PFSK-1 (cell line): ENCODE measurements at regions not wholly inside any gene's neighbourhood (a gene's known extent, or its start where the extent isn't known, plus 50 kb on each side); places are given as distances from the start of the nearest gene placed in this dataset.

Experiments used
- FOXP2 ChIP-seq: optimal IDR thresholded peaks from 2 replicates; pipeline ENCODE3; 2011; ENCODE audit warnings: borderline replicate concordance, control low read depth, inconsistent platforms; ENCODE audit not compliant: insufficient read depth; ENCODE audit errors: extremely low read length, extremely low read depth
- POLR2AphosphoS5 ChIP-seq: IDR thresholded peaks from 2 replicates; pipeline ENCODE4 v1.6.1; 2012; ENCODE audit warnings: low read depth, mild to moderate bottlenecking, control low read depth, low read length, moderate library complexity
- SIN3A ChIP-seq: IDR thresholded peaks from 2 replicates; pipeline ENCODE4 v1.6.1; 2012; ENCODE audit warnings: mild to moderate bottlenecking, low read length, moderate library complexity, borderline replicate concordance; ENCODE audit not compliant: insufficient read depth
- TAF1 ChIP-seq: IDR thresholded peaks from 2 replicates; pipeline ENCODE4 v1.6.1; 2012; ENCODE audit warnings: low read length, control low read depth, borderline replicate concordance; ENCODE audit not compliant: insufficient read depth
- TF ChIP-seq, protein P1 (sequence below), 2 experiments: IDR thresholded peaks; 2 replicates each; pipeline versions ENCODE4 v1.6.1 to v1.8.0; 2011 to 2012; ENCODE audit warnings: low read depth in 2 of 2, low read length in 2 of 2, control low read depth in 1 of 2, inconsistent platforms in 1 of 2, mild to moderate bottlenecking in 1 of 2, moderate library complexity in 1 of 2; ENCODE audit not compliant: insufficient read depth in 1 of 2

DNA sequence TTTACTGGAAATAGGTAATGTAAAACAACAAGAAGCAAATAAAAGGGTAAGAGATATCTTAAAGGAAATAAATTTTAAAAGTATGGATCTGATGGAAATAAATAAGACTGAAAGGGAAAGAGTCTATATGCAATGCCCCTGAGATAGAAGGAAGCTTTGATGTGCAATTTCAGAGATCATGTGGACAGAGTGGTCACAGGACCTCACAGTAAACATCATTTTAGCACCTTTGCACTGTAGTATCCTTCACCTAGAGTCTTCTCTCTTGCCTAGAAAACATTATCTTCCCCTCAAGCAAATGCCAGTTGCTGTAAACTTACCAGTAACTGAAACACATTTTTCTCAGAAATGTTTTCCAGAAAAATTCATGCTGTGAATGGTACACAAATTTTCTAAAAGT, 1621.3 kb upstream of the TMEFF2 start:
- TF ChIP-seq FOXP2 (no peak), SIN3A (no peak), POLR2AphosphoS5 (no peak), TAF1 (no peak)
- TF ChIP-seq, protein P1, sequence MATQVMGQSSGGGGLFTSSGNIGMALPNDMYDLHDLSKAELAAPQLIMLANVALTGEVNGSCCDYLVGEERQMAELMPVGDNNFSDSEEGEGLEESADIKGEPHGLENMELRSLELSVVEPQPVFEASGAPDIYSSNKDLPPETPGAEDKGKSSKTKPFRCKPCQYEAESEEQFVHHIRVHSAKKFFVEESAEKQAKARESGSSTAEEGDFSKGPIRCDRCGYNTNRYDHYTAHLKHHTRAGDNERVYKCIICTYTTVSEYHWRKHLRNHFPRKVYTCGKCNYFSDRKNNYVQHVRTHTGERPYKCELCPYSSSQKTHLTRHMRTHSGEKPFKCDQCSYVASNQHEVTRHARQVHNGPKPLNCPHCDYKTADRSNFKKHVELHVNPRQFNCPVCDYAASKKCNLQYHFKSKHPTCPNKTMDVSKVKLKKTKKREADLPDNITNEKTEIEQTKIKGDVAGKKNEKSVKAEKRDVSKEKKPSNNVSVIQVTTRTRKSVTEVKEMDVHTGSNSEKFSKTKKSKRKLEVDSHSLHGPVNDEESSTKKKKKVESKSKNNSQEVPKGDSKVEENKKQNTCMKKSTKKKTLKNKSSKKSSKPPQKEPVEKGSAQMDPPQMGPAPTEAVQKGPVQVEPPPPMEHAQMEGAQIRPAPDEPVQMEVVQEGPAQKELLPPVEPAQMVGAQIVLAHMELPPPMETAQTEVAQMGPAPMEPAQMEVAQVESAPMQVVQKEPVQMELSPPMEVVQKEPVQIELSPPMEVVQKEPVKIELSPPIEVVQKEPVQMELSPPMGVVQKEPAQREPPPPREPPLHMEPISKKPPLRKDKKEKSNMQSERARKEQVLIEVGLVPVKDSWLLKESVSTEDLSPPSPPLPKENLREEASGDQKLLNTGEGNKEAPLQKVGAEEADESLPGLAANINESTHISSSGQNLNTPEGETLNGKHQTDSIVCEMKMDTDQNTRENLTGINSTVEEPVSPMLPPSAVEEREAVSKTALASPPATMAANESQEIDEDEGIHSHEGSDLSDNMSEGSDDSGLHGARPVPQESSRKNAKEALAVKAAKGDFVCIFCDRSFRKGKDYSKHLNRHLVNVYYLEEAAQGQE (IDR thresholded peaks at IDR 0.05; ENCODE audit: insufficient read depth in 1 of 2, low read depth in 2 of 2, low read length in 2 of 2) = no peak

- no peak for TF ChIP-seq FOXP2
- no peak for TF ChIP-seq SIN3A
- no peak for TF ChIP-seq POLR2AphosphoS5
- TF ChIP-seq TAF1 = no peak
- TF ChIP-seq, protein P1 (IDR thresholded peaks at IDR 0.05; ENCODE audit: insufficient read depth in 1 of 2, low read depth in 2 of 2, low read length in 2 of 2) = no peak
These were observed 1615.8 kb upstream of the TMEFF2 start for GRCh38 chr2:193810533-193810932.

DNA sequence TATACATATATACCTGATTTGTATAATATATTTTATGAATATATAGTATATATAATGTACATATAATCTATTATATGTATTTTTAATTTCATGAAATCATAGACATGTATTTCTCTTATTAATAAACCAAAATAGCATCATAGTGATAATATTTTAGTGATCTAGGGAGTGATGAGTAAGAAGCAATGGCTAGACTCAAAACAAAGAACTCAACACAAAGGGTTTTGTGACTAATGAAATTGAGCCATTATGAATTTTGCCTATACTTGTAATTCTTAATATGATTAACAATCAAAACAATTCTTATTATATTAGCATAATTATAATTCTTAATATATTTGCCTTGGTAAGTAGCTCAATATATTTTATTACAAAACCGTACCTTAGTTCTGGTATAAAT, 1614.1 kb upstream of the TMEFF2 start:
- TF ChIP-seq FOXP2 (no peak), SIN3A (no peak), POLR2AphosphoS5 (no peak), TAF1 (no peak)
- TF ChIP-seq, protein P1 (IDR thresholded peaks at IDR 0.05; ENCODE audit: insufficient read depth in 1 of 2, low read depth in 2 of 2, low read length in 2 of 2) = no peak

DNA sequence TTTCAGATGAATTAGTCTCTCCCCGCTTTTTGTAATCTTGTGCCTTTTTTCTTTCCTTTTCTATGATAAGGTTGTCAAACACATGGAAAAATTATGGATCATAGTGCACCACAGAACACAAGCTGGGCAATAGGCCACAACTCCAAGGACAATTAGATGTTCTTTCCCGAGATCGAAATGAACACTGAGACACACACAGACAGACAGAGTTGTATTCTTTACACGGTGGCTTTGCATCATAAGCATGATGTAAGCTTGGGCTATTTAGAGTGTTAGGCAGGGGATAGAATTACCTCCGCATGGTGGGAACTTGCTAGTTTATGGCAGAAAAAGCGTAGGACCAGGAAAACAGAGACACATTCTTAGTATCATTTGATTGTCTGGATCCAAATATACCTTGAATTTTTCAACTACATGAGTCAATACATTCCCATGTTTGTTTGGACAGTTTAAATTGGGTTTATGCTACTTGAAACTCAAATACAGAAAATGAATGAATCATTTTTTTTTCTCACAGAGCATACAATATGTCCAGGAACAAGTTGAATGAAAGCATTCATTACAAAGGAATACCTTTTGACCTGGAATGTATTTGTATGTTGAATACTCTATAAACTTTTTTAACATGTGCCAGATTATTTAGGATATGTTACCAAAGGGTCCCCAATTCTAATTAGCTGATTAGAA, 1611.5 kb upstream of the TMEFF2 start:
- TF ChIP-seq POLR2AphosphoS5 (no peak), FOXP2 (no peak), SIN3A (no peak), TAF1 (no peak)
- TF ChIP-seq, protein P1 (IDR thresholded peaks at IDR 0.05; ENCODE audit: insufficient read depth in 1 of 2, low read depth in 2 of 2, low read length in 2 of 2) = no peak

DNA sequence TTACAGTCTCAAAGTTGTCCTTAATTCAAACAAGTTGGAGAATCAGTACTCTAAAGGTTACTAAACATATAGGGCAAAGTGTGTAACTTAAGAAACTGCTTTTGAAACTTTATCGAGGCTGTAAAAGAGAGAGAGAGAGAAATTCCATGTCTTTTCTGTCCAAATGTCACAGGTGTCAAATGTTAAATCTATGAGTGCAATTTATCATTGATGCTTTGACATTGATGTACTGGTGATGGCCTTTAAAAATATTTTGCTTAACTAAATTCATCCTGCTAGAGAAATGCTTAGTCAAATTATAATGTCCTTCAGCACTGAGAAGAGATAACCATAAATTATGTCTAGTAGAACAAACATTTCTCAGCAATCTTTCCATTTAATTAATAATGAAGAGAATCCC, 1602.1 kb upstream of the TMEFF2 start:
- TF ChIP-seq TAF1 = no peak
